ENCODE measurements at regions not wholly inside any gene's neighbourhood (a gene's known extent, or its start where the extent isn't known, plus 50 kb on each side); places are given as distances from the start of the nearest gene placed in this dataset.
A peak's percentile ranks its signal among the peaks of the same experiment; 100 is the strongest.
"Not testable (repeated sequence)": the region's sequence is repeated elsewhere in the genome, so short reads cannot be mapped to it uniquely, and the experiment has no call there.

DNA sequence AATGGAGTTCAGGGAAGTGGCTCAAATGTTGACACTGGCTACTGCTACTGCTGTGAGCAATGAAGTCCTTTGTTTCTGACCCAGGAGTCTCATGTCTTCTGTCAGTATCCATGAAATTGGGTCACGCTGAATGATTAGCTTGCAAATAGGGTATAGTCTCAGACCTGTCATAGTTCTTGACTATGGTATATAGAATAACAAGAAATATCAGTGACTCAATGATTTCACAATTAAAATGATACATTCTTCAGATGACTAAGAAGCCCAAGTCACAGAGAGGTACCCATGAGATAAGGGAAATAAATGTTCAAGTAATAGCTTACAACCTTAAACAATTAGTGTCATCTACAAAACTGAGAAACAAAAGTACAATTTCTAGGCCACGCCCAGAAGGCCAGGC is 89.3 kb downstream of the LYZL2 start:
- H3K4me1 ChIP-seq (ENCODE audit: insufficient read depth, poor library complexity, severe bottlenecking), result no peaks in the 10 kb centered on the region

DNA sequence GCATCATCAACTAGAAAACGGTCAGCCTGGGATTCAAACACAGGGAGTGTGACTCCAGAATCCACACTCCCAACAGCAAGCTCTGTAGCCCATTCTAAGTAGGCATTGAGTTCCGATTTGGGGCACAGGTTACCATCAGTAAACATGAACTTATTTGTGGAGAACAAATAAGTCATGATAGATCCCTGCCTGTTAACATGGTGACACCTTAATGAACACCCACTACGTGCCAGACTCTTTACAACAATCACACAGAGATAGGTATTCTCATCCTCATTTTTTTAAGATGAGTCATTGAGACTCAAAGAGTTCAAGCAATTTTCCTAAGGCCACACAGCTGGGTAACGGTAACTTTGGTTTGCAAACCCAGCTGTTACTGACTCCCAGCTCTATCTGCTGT is 91.5 kb downstream of the LYZL2 start:
- TF ChIP-seq, protein P1, sequence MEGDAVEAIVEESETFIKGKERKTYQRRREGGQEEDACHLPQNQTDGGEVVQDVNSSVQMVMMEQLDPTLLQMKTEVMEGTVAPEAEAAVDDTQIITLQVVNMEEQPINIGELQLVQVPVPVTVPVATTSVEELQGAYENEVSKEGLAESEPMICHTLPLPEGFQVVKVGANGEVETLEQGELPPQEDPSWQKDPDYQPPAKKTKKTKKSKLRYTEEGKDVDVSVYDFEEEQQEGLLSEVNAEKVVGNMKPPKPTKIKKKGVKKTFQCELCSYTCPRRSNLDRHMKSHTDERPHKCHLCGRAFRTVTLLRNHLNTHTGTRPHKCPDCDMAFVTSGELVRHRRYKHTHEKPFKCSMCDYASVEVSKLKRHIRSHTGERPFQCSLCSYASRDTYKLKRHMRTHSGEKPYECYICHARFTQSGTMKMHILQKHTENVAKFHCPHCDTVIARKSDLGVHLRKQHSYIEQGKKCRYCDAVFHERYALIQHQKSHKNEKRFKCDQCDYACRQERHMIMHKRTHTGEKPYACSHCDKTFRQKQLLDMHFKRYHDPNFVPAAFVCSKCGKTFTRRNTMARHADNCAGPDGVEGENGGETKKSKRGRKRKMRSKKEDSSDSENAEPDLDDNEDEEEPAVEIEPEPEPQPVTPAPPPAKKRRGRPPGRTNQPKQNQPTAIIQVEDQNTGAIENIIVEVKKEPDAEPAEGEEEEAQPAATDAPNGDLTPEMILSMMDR (IDR thresholded peaks at IDR 0.05; ENCODE audit: poor library complexity, severe bottlenecking), result no peak
- Histone ChIP-seq H3K36me3 (ENCODE audit: low read depth) (no peaks in the 10 kb centered on the region), H3K27ac (ENCODE audit: poor library complexity, severe bottlenecking) (no peak overlapping the region), H3K9me3 (ENCODE audit: severe bottlenecking) (no peaks in the 10 kb centered on the region), H3K4me1 (ENCODE audit: insufficient read depth, poor library complexity, severe bottlenecking) (no peaks in the 10 kb centered on the region), H3K27me3 (ENCODE audit: insufficient read depth, poor library complexity, severe bottlenecking) (no peaks in the 10 kb centered on the region), H3K4me3 (ENCODE audit: severe bottlenecking) (no peak overlapping the region)
- DNase-seq (ENCODE audit: low spot score), result no peak
- ATAC-seq (ENCODE audit: low read depth), result peak; percentile 55; the same call in 2 of the 3 replicates

More for the DNA sequence above, 89.3 kb downstream of the LYZL2 start:
- Histone ChIP-seq H3K27me3 (ENCODE audit: insufficient read depth, poor library complexity, severe bottlenecking) (no peaks in the 10 kb centered on the region), H3K27ac (ENCODE audit: poor library complexity, severe bottlenecking) (no peak overlapping the region), H3K36me3 (ENCODE audit: low read depth) (no peaks in the 10 kb centered on the region), H3K9me3 (ENCODE audit: severe bottlenecking) (no peaks in the 10 kb centered on the region), H3K4me3 (ENCODE audit: severe bottlenecking) (no peak overlapping the region)
- ATAC-seq (ENCODE audit: low read depth) (peak; percentile 78), DNase-seq (ENCODE audit: low spot score) (no peak)
- TF ChIP-seq, protein P1 (IDR thresholded peaks at IDR 0.05; ENCODE audit: poor library complexity, severe bottlenecking), result no peak

DNA sequence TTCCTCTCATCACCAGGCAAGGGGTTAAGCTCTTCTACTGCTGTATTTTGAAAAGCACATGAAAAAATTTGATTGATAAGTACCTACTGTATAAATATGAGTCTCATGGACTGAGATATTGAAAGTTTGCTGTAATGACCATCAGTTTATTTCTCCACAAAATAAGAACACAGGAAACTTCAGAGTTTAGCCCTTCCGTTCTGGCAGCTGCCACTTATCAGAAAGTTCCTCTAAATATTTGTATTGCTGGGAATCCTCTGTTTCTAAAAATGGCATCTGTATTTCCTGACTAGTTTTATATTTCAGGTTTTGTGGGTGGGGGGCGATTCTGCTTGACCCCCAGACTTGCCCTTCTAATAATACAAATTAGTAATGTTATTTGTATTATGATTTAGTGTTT is 92.0 kb downstream of the LYZL2 start:
- Histone ChIP-seq H3K4me3 (ENCODE audit: severe bottlenecking) (no peak overlapping the region), H3K9me3 (ENCODE audit: severe bottlenecking) (no peaks in the 10 kb centered on the region), H3K27ac (ENCODE audit: poor library complexity, severe bottlenecking) (no peak overlapping the region), H3K4me1 (ENCODE audit: insufficient read depth, poor library complexity, severe bottlenecking) (no peaks in the 10 kb centered on the region), H3K27me3 (ENCODE audit: insufficient read depth, poor library complexity, severe bottlenecking) (no peaks in the 10 kb centered on the region), H3K36me3 (ENCODE audit: low read depth) (no peaks in the 10 kb centered on the region)
- DNase-seq (ENCODE audit: low spot score) (no peak), ATAC-seq (ENCODE audit: low read depth) (no peak)
- TF ChIP-seq, protein P1 (IDR thresholded peaks at IDR 0.05; ENCODE audit: poor library complexity, severe bottlenecking), result no peak

DNA sequence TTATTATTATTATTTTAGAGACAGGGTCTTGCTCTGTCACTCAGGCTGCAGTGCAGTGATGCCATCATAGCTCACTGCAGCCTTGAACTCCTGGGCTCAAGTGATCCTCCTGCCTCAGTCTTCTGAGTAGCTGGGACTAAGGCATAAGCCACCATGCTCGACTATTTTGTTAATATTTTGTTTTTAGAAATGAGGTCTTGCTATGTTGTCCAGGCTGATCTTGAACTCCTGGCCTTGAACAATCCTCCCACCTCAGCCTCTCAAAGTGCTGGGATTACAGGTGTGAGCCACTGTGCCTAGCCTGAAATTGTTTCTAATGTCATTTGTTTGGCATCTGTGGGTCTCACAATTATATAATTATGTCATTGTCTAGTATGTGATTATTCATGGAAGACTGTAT is 92.4 kb downstream of the LYZL2 start:
- H3K27me3 ChIP-seq (ENCODE audit: insufficient read depth, poor library complexity, severe bottlenecking); H3K27ac ChIP-seq (ENCODE audit: poor library complexity, severe bottlenecking); DNase-seq (ENCODE audit: low spot score); H3K9me3 ChIP-seq (ENCODE audit: severe bottlenecking); H3K4me3 ChIP-seq (ENCODE audit: severe bottlenecking); H3K4me1 ChIP-seq (ENCODE audit: insufficient read depth, poor library complexity, severe bottlenecking); ATAC-seq (ENCODE audit: low read depth); H3K36me3 ChIP-seq (ENCODE audit: low read depth): not testable (repeated sequence)

GRCh38 chr10:30536578-30536977 is 93.0 kb downstream of the LYZL2 start:
- no peaks in the 10 kb centered on the region for H3K9me3 ChIP-seq (ENCODE audit: severe bottlenecking)
- no peak for ATAC-seq (ENCODE audit: low read depth)
- DNase-seq (ENCODE audit: low spot score), result no peak
- no peaks in the 10 kb centered on the region for H3K36me3 ChIP-seq (ENCODE audit: low read depth)
- H3K27ac ChIP-seq (ENCODE audit: poor library complexity, severe bottlenecking), result no peak overlapping the region
- TF ChIP-seq, protein P1 (IDR thresholded peaks at IDR 0.05; ENCODE audit: poor library complexity, severe bottlenecking), result no peak
- H3K4me1 ChIP-seq (ENCODE audit: insufficient read depth, poor library complexity, severe bottlenecking), result no peaks in the 10 kb centered on the region
- H3K27me3 ChIP-seq (ENCODE audit: insufficient read depth, poor library complexity, severe bottlenecking), result no peaks in the 10 kb centered on the region
- H3K4me3 ChIP-seq (ENCODE audit: severe bottlenecking), result no peak overlapping the region

Measured in RWPE2 (cell line).